DND-41 (cell line): ENCODE measurements at regions not wholly inside any gene's neighbourhood (a gene's known extent, or its start where the extent isn't known, plus 50 kb on each side); places are given as distances from the start of the nearest gene placed in this dataset.

ENCODE experiments used
- CTCF ChIP-seq: IDR thresholded peaks from 2 replicates; pipeline ENCODE4 v1.5.1; 2012; ENCODE audit warnings: borderline replicate concordance, low read length, moderate library complexity, mild to moderate bottlenecking; ENCODE audit not compliant: poor library complexity, severe bottlenecking; ENCODE audit errors: extremely low read depth
- EZH2 ChIP-seq: IDR thresholded peaks from 3 replicates; pipeline ENCODE4 v1.6.1; 2012; ENCODE audit warnings: borderline replicate concordance, low read depth, mild to moderate bottlenecking, moderate library complexity, low read length, inconsistent platforms; ENCODE audit not compliant: severe bottlenecking

- TF ChIP-seq CTCF (no peak), EZH2 (no peak)
Observed at GRCh38 chr11:30111786-30112185, 95.0 kb upstream of the KCNA4 start.
